ENCODE measurements at regions not wholly inside any gene's neighbourhood (a gene's known extent, or its start where the extent isn't known, plus 50 kb on each side); places are given as distances from the start of the nearest gene placed in this dataset.

- no peak for FAIRE-seq
Measured at GRCh38 chr11:11710556-11710955, 88.8 kb upstream of the GALNT18 start.

GRCh38 chr11:11709447-11710239, 87.8 kb upstream of the GALNT18 start:
- FAIRE-seq, result no peak

- FAIRE-seq, result no peak
Measured at GRCh38 chr11:11708256-11708655, 86.5 kb upstream of the GALNT18 start.

GRCh38 chr11:11706028-11706427, 84.2 kb upstream of the GALNT18 start:
- FAIRE-seq, result no peak

- FAIRE-seq, result no peak
Measured at GRCh38 chr11:11703885-11704284, 82.1 kb upstream of the GALNT18 start.

- no peak for FAIRE-seq
Measured at GRCh38 chr11:11701070-11701469, 79.3 kb upstream of the GALNT18 start.

GRCh38 chr11:11697796-11698195, 76.0 kb upstream of the GALNT18 start:
- FAIRE-seq, result no peak

GRCh38 chr11:11691296-11692151, 69.7 kb upstream of the GALNT18 start:
- FAIRE-seq, result no peak

GRCh38 chr11:11681536-11681935, 59.7 kb upstream of the GALNT18 start:
- FAIRE-seq, result no peak

- FAIRE-seq, result no peak
Measured at GRCh38 chr11:11677672-11678356, 56.0 kb upstream of the GALNT18 start.

- no peak for FAIRE-seq
Measured at GRCh38 chr11:11675671-11676181, 53.9 kb upstream of the GALNT18 start.

GRCh38 chr11:11672789-11673188, 51.0 kb upstream of the GALNT18 start:
- no peak for FAIRE-seq

GRCh38 chr11:11672101-11672500, 50.3 kb upstream of the GALNT18 start:
- FAIRE-seq, result no peak
